Natural killer cell (primary cell): ENCODE measurements at regions not wholly inside any gene's neighbourhood (a gene's known extent, or its start where the extent isn't known, plus 50 kb on each side); places are given as distances from the start of the nearest gene placed in this dataset.

Source experiments
- ATAC-seq, 3 donors: fragments of 150-1000 bp in 2 of 3; fragments of 200-7000 bp in 1 of 3; cut with Tn5 transposase; 1 replicate in 1 of 3; 2 replicates in 2 of 3; pipeline ENCODE4 v1.10.0; 2021; ENCODE audit warnings: mild to moderate bottlenecking in 2 of 3, moderate library complexity in 2 of 3
- DNase-seq, 2 donors: peaks; one replicate each; pipeline versions ENCODE4 v3.0.0 to v3.0.0-alpha.2; 2013 to 2021; ENCODE audit warnings: mixed read lengths in 1 of 2
- H3K27ac ChIP-seq: one replicate; pipeline ENCODE4 v1.5.1; 2013; ENCODE audit warnings: mild to moderate bottlenecking, low read length
- H3K27me3 ChIP-seq: one replicate; pipeline ENCODE4 v1.6.1; 2013; ENCODE audit warnings: low read length; ENCODE audit not compliant: control insufficient read depth, insufficient read depth
- H3K36me3 ChIP-seq: one replicate; pipeline ENCODE4 v1.6.1; 2013; ENCODE audit warnings: low read length; ENCODE audit not compliant: control insufficient read depth, insufficient read depth
- H3K4me1 ChIP-seq: one replicate; pipeline ENCODE4 v1.6.1; 2013; ENCODE audit warnings: low read length; ENCODE audit not compliant: control insufficient read depth, insufficient read depth
- H3K4me3 ChIP-seq: one replicate; pipeline ENCODE4 v1.5.1; 2013; ENCODE audit warnings: low read length
- H3K9me3 ChIP-seq: one replicate; pipeline ENCODE4 v1.6.1; 2013; ENCODE audit warnings: low read length; ENCODE audit not compliant: control insufficient read depth, insufficient read depth
- H3K27ac Mint-ChIP-seq, 2 donors: one replicate each; pipeline ENCODE4 v1.8.0; 2022; ENCODE audit warnings: mild to moderate bottlenecking in 2 of 2, mixed read lengths in 2 of 2, moderate library complexity in 1 of 2
- H3K27me3 Mint-ChIP-seq, 2 donors: one replicate each; pipeline ENCODE4 v1.8.0; 2022; ENCODE audit warnings: low read depth in 2 of 2, mixed read lengths in 2 of 2
- H3K36me3 Mint-ChIP-seq: one replicate; pipeline ENCODE4 v1.8.0; 2022; ENCODE audit warnings: mixed read lengths
- H3K4me1 Mint-ChIP-seq, 2 donors: one replicate each; pipeline ENCODE4 v1.8.0; 2022; ENCODE audit warnings: mixed read lengths in 2 of 2
- H3K4me3 Mint-ChIP-seq: one replicate; pipeline ENCODE4 v1.8.0; 2022; ENCODE audit warnings: mild to moderate bottlenecking, moderate library complexity, mixed read lengths
- H3K9me3 Mint-ChIP-seq, 2 donors: one replicate each; pipeline ENCODE4 v1.8.0; 2022; ENCODE audit warnings: mixed read lengths in 2 of 2
- CTCF ChIP-seq: fragments of 200-600 bp; IDR thresholded peaks from one replicate; pipeline ENCODE4 v1.8.0; 2022; ENCODE audit warnings: antibody characterized with exemption
- WGBS: methylation state at CpG from one replicate; pipeline ENCODE4 v1.1.7; 2013; ENCODE audit warnings: missing lambda C conversion rate; ENCODE audit not compliant: insufficient coverage; 5-methylcytosine and 5-hydroxymethylcytosine counted together
- intact Hi-C: fragments of 100-400 bp; cut with micrococcal nuclease; formaldehyde crosslinking; loops from one replicate; pipeline ENCODE4 v1.14.2; 2022

GRCh38 chr16:54430491-54431030, 144.0 kb upstream of the IRX3 start:
- 11% methylated on average over 14 of the region's 15 CpGs for WGBS
- TF ChIP-seq CTCF = no peak
- no peaks in the 10 kb centered on the region for H3K4me1 Mint-ChIP-seq
- H3K4me1 ChIP-seq = no peaks in the 10 kb centered on the region
- H3K9me3 ChIP-seq = no peaks in the 10 kb centered on the region
- no peaks in the 10 kb centered on the region for H3K9me3 Mint-ChIP-seq
- intact Hi-C loops = no loop called here
- no peaks in the 10 kb centered on the region for H3K36me3 ChIP-seq
- H3K27me3 ChIP-seq = no peaks in the 10 kb centered on the region
- no peak overlapping the region for H3K4me3 Mint-ChIP-seq
- H3K27me3 Mint-ChIP-seq = peaks cover 34 to 49% of the 10 kb centered on the region in 2 donors
- no peaks in the 10 kb centered on the region for H3K36me3 Mint-ChIP-seq
- no peak overlapping the region for H3K27ac Mint-ChIP-seq
- H3K27ac ChIP-seq = no peak overlapping the region
- no peak for DNase-seq
- no peak overlapping the region for H3K4me3 ChIP-seq
- no peak for ATAC-seq

GRCh38 chr16:54429029-54429428, 142.4 kb upstream of the IRX3 start:
- no peak overlapping the region for H3K4me3 ChIP-seq
- H3K36me3 ChIP-seq = no peaks in the 10 kb centered on the region
- Mint-ChIP-seq H3K4me1 (no peaks in the 10 kb centered on the region), H3K27me3 (peaks cover 31 to 53% of the 10 kb centered on the region in 2 donors), H3K4me3 (no peak overlapping the region), H3K9me3 (no peaks in the 10 kb centered on the region), H3K36me3 (no peaks in the 10 kb centered on the region), H3K27ac (no peak overlapping the region)
- no peak overlapping the region for H3K27ac ChIP-seq
- no peaks in the 10 kb centered on the region for H3K27me3 ChIP-seq
- no peaks in the 10 kb centered on the region for H3K4me1 ChIP-seq
- no peak for DNase-seq
- no peak for ATAC-seq
- intact Hi-C loops = no loop called here
- WGBS = 80% methylated on average over 4 of the region's 4 CpGs
- TF ChIP-seq CTCF = no peak
- no peaks in the 10 kb centered on the region for H3K9me3 ChIP-seq

- H3K4me1 ChIP-seq = no peaks in the 10 kb centered on the region
- no peaks in the 10 kb centered on the region for H3K27me3 ChIP-seq
- H3K27ac ChIP-seq = no peak overlapping the region
- Mint-ChIP-seq H3K27ac (no peak overlapping the region), H3K9me3 (no peaks in the 10 kb centered on the region), H3K4me3 (no peak overlapping the region), H3K36me3 (no peaks in the 10 kb centered on the region), H3K27me3 (peaks cover 25 to 44% of the 10 kb centered on the region in 2 donors), H3K4me1 (no peaks in the 10 kb centered on the region)
- ATAC-seq (no peak), DNase-seq (no peak)
- no peaks in the 10 kb centered on the region for H3K9me3 ChIP-seq
- H3K36me3 ChIP-seq = no peaks in the 10 kb centered on the region
- H3K4me3 ChIP-seq = no peak overlapping the region
- 56% methylated on average over 3 of the region's 4 CpGs for WGBS
- no peak for TF ChIP-seq CTCF
- intact Hi-C loops = no loop called here
Measured at GRCh38 chr16:54426553-54426849, 139.9 kb upstream of the IRX3 start.
